ENCODE measurements at regions not wholly inside any gene's neighbourhood (a gene's known extent, or its start where the extent isn't known, plus 50 kb on each side); places are given as distances from the start of the nearest gene placed in this dataset.

- H3K4me3 Mint-ChIP-seq = no peak overlapping the region
- no peaks in the 10 kb centered on the region for H3K36me3 Mint-ChIP-seq
Measured at GRCh38 chr5:57561231-57561842, 78.7 kb upstream of the ACTBL2 start.

GRCh38 chr5:57559110-57559635 lies 76.6 kb upstream of the ACTBL2 start:
- H3K27me3 Mint-ChIP-seq = peaks cover 2% of the 10 kb centered on the region
- no peaks in the 10 kb centered on the region for H3K36me3 Mint-ChIP-seq
- H3K4me3 Mint-ChIP-seq = no peak overlapping the region
- no peaks in the 10 kb centered on the region for H3K4me1 Mint-ChIP-seq (ENCODE audit: low read depth)
- no peaks in the 10 kb centered on the region for H3K9me3 Mint-ChIP-seq (ENCODE audit: low read depth)
- no peak overlapping the region for H3K27ac Mint-ChIP-seq

More at GRCh38 chr5:57561231-57561842, 78.7 kb upstream of the ACTBL2 start:
- Mint-ChIP-seq H3K27ac (no peak overlapping the region), H3K4me1 (ENCODE audit: low read depth) (no peaks in the 10 kb centered on the region), H3K9me3 (ENCODE audit: low read depth) (no peaks in the 10 kb centered on the region), H3K27me3 (peaks cover 2% of the 10 kb centered on the region)

- H3K27me3 Mint-ChIP-seq = peaks cover 1% of the 10 kb centered on the region
- H3K4me1 Mint-ChIP-seq (ENCODE audit: low read depth) = no peaks in the 10 kb centered on the region
- H3K9me3 Mint-ChIP-seq (ENCODE audit: low read depth) = no peaks in the 10 kb centered on the region
- H3K36me3 Mint-ChIP-seq = no peaks in the 10 kb centered on the region
- H3K4me3 Mint-ChIP-seq = no peak overlapping the region
- no peak overlapping the region for H3K27ac Mint-ChIP-seq
Measured at GRCh38 chr5:57552033-57552432, 69.4 kb upstream of the ACTBL2 start.

- H3K4me3 Mint-ChIP-seq = no peak overlapping the region
- H3K4me1 Mint-ChIP-seq (ENCODE audit: low read depth) = no peaks in the 10 kb centered on the region
- no peaks in the 10 kb centered on the region for H3K36me3 Mint-ChIP-seq
- H3K9me3 Mint-ChIP-seq (ENCODE audit: low read depth) = no peaks in the 10 kb centered on the region
- no peak overlapping the region for H3K27ac Mint-ChIP-seq
- peaks cover 1% of the 10 kb centered on the region for H3K27me3 Mint-ChIP-seq
Measured at GRCh38 chr5:57551251-57551650, 68.6 kb upstream of the ACTBL2 start.

GRCh38 chr5:57550132-57550531 lies 67.5 kb upstream of the ACTBL2 start:
- H3K4me3 Mint-ChIP-seq = no peak overlapping the region
- no peaks in the 10 kb centered on the region for H3K4me1 Mint-ChIP-seq (ENCODE audit: low read depth)
- peaks cover 1% of the 10 kb centered on the region for H3K27me3 Mint-ChIP-seq
- H3K9me3 Mint-ChIP-seq (ENCODE audit: low read depth) = no peaks in the 10 kb centered on the region
- H3K36me3 Mint-ChIP-seq = no peaks in the 10 kb centered on the region
- H3K27ac Mint-ChIP-seq = no peak overlapping the region

GRCh38 chr5:57549566-57549965 lies 67.0 kb upstream of the ACTBL2 start:
- Mint-ChIP-seq H3K27ac (no peak overlapping the region), H3K4me3 (no peak overlapping the region), H3K4me1 (ENCODE audit: low read depth) (no peaks in the 10 kb centered on the region), H3K9me3 (ENCODE audit: low read depth) (no peaks in the 10 kb centered on the region), H3K36me3 (no peaks in the 10 kb centered on the region), H3K27me3 (peaks cover 1% of the 10 kb centered on the region)

- Mint-ChIP-seq H3K36me3 (no peaks in the 10 kb centered on the region), H3K4me3 (no peak overlapping the region), H3K4me1 (ENCODE audit: low read depth) (no peaks in the 10 kb centered on the region), H3K9me3 (ENCODE audit: low read depth) (no peaks in the 10 kb centered on the region), H3K27me3 (peaks cover 2% of the 10 kb centered on the region), H3K27ac (no peak overlapping the region)
Measured at GRCh38 chr5:57540823-57541222, 58.2 kb upstream of the ACTBL2 start.

GRCh38 chr5:57539281-57539701 lies 56.7 kb upstream of the ACTBL2 start:
- Mint-ChIP-seq H3K4me1 (ENCODE audit: low read depth) (no peaks in the 10 kb centered on the region), H3K36me3 (no peaks in the 10 kb centered on the region), H3K27me3 (peaks cover 2% of the 10 kb centered on the region), H3K27ac (no peak overlapping the region), H3K4me3 (no peak overlapping the region), H3K9me3 (ENCODE audit: low read depth) (no peaks in the 10 kb centered on the region)

- Mint-ChIP-seq H3K36me3 (no peaks in the 10 kb centered on the region), H3K27me3 (peaks cover 2% of the 10 kb centered on the region), H3K4me1 (ENCODE audit: low read depth) (no peaks in the 10 kb centered on the region), H3K4me3 (no peak overlapping the region), H3K27ac (no peak overlapping the region), H3K9me3 (ENCODE audit: low read depth) (no peaks in the 10 kb centered on the region)
Measured at GRCh38 chr5:57538341-57538955, 55.8 kb upstream of the ACTBL2 start.

GRCh38 chr5:57537811-57538210 lies 55.2 kb upstream of the ACTBL2 start:
- Mint-ChIP-seq H3K9me3 (ENCODE audit: low read depth) (no peaks in the 10 kb centered on the region), H3K27me3 (peaks cover 2% of the 10 kb centered on the region), H3K27ac (no peak overlapping the region), H3K4me3 (no peak overlapping the region), H3K4me1 (ENCODE audit: low read depth) (no peaks in the 10 kb centered on the region), H3K36me3 (no peaks in the 10 kb centered on the region)

- peaks cover 2% of the 10 kb centered on the region for H3K27me3 Mint-ChIP-seq
- H3K9me3 Mint-ChIP-seq (ENCODE audit: low read depth) = no peaks in the 10 kb centered on the region
- no peak overlapping the region for H3K27ac Mint-ChIP-seq
- H3K4me1 Mint-ChIP-seq (ENCODE audit: low read depth) = no peaks in the 10 kb centered on the region
- no peaks in the 10 kb centered on the region for H3K36me3 Mint-ChIP-seq
- no peak overlapping the region for H3K4me3 Mint-ChIP-seq
Measured at GRCh38 chr5:57532513-57533497, 50.2 kb upstream of the ACTBL2 start.
